ENCODE measurements at regions not wholly inside any gene's neighbourhood (a gene's known extent, or its start where the extent isn't known, plus 50 kb on each side); places are given as distances from the start of the nearest gene placed in this dataset.

GRCh38 chr1:226809785-226810571, 60.4 kb upstream of the PSEN2 start:
- ATAC-seq, result 0 out of 6 replicates have a peak, but pooled peaks of 1 of the 2 experiments have one; percentile 29
- no peak for FAIRE-seq
- Histone ChIP-seq H3K4me3 (no peak overlapping the region), H3K27ac (no peak overlapping the region), H3K9me3 (no peaks in the 10 kb centered on the region), H3K4me1 (peaks cover 11% of the 10 kb centered on the region; the same call in 2 of the 3 replicates), H3K4me2 (no peak overlapping the region)
- DNase-seq (ENCODE audit: low read depth in 1 of 2, low spot score in 1 of 2), result no peak
- ChIA-PET POLR2A (no interaction called here), CTCF (interaction anchor here (1.1 to 1.8 kb wide), 3 partner anchors 9 to 175 kb away, joined by 3 to 4 read pairs (median 4); no protein-coding TSS in a partner anchor)
- 61% methylated on average over 11 of the region's 11 CpGs for WGBS (ENCODE audit: missing lambda C conversion rate)
- no peak for TF ChIP-seq CEBPB (IDR thresholded peaks at IDR 0.05)
- no peak for TF ChIP-seq SMC3 (IDR thresholded peaks at IDR 0.05)
- TF ChIP-seq MYC (IDR thresholded peaks at IDR 0.05; ENCODE audit: borderline replicate concordance, low read length), result no peak
- TF ChIP-seq PBX3 (IDR thresholded peaks at IDR 0.05), result no peak
- TF ChIP-seq ESRRA (IDR thresholded peaks at IDR 0.05; ENCODE audit: borderline replicate concordance, low read length), result no peak
- no peak for TF ChIP-seq CTCF (IDR thresholded peaks at IDR 0.05)
- no peak for TF ChIP-seq CHD4 (IDR thresholded peaks at IDR 0.05; ENCODE audit: borderline replicate concordance)
- no peak for TF ChIP-seq RNF2 (IDR thresholded peaks at IDR 0.05; ENCODE audit: borderline replicate concordance, low read depth)
- TF ChIP-seq CBX2 (IDR thresholded peaks at IDR 0.05; ENCODE audit: borderline replicate concordance, low read depth), result no peak
- no peak for TF ChIP-seq BCL3 (IDR thresholded peaks at IDR 0.05)
- TF ChIP-seq ZSCAN20 (CRISPR knock-in tag; IDR thresholded peaks at IDR 0.05), result no peak
- TF ChIP-seq GATA3 (IDR thresholded peaks at IDR 0.05; ENCODE audit: borderline replicate concordance), result no peak
- TF ChIP-seq FOSL2 (IDR thresholded peaks at IDR 0.05), result no peak
- TF ChIP-seq FOSL2 (CRISPR knock-in tag; IDR thresholded peaks at IDR 0.05), result no peak
- no peak for TF ChIP-seq PHF8 (IDR thresholded peaks at IDR 0.05; ENCODE audit: borderline replicate concordance, low read depth)
- no peak for TF ChIP-seq MAFK (IDR thresholded peaks at IDR 0.05; ENCODE audit: partially characterized antibody)
- TF ChIP-seq EHMT2 (IDR thresholded peaks at IDR 0.05; ENCODE audit: low read depth), result no peak
- no peak for TF ChIP-seq HDAC2 (IDR thresholded peaks at IDR 0.05)
- TF ChIP-seq ATOH8 (CRISPR knock-in tag; IDR thresholded peaks at IDR 0.05; ENCODE audit: low read depth), result no peak
- no peak for TF ChIP-seq RCOR1 (IDR thresholded peaks at IDR 0.05; ENCODE audit: low read depth, low read length)

GRCh38 chr1:226808501-226808900, 61.9 kb upstream of the PSEN2 start:
- no peak overlapping the region for H3K27ac ChIP-seq
- no peaks in the 10 kb centered on the region for H3K4me1 ChIP-seq
- no peak for ATAC-seq
- DNase-seq (ENCODE audit: low read depth in 1 of 2, low spot score in 1 of 2), result no peak
- POLR2A ChIA-PET, result no interaction called here
- no peaks in the 10 kb centered on the region for H3K9me3 ChIP-seq
- no peak overlapping the region for H3K4me3 ChIP-seq
- CTCF ChIA-PET, result interaction anchor here (1.1 kb wide), 1 partner anchor 15 kb away, joined by 3 read pairs; no protein-coding TSS in a partner anchor
- TF ChIP-seq RFX5 (IDR thresholded peaks at IDR 0.05), result no peak
- no peak for TF ChIP-seq RARB (CRISPR knock-in tag; IDR thresholded peaks at IDR 0.05)
- no peak for TF ChIP-seq CEBPB (IDR thresholded peaks at IDR 0.05)
- TF ChIP-seq TP53 (CRISPR knock-in tag; IDR thresholded peaks at IDR 0.05), result no peak
- no peak for TF ChIP-seq MAFK (IDR thresholded peaks at IDR 0.05; ENCODE audit: partially characterized antibody)
- no peak for TF ChIP-seq HOXA7 (CRISPR knock-in tag; IDR thresholded peaks at IDR 0.05)
- TF ChIP-seq ELK1 (IDR thresholded peaks at IDR 0.05; ENCODE audit: low read depth, low read length), result no peak
- no peak for TF ChIP-seq CBX8 (IDR thresholded peaks at IDR 0.05)
- no peak for TF ChIP-seq CHD4 (IDR thresholded peaks at IDR 0.05; ENCODE audit: borderline replicate concordance)
- no peak for TF ChIP-seq POLR2AphosphoS2 (conservative IDR thresholded peaks at IDR 0.05; ENCODE audit: low read length)
- no peak for TF ChIP-seq NR3C1 (IDR thresholded peaks at IDR 0.05)
- TF ChIP-seq MAX (IDR thresholded peaks at IDR 0.05), result no peak
- 73% methylated on average over 5 of the region's 6 CpGs for WGBS (ENCODE audit: missing lambda C conversion rate)
- no peak for FAIRE-seq
- H3K4me2 ChIP-seq, result no peak overlapping the region

All from A549 (cell line).